SK-MEL-5 (cell line): ENCODE measurements at regions not wholly inside any gene's neighbourhood (a gene's known extent, or its start where the extent isn't known, plus 50 kb on each side); places are given as distances from the start of the nearest gene placed in this dataset.
A peak's percentile ranks its signal among the peaks of the same experiment; 100 is the strongest.

Source experiments
- DNase-seq: peaks from one replicate; pipeline ENCODE4 v3.0.0-alpha.2; 2016; ENCODE audit warnings: low read depth, low spot score
- in situ Hi-C: cut with HindIII; loops from 2 replicates; pipeline ENCODE4 v1.10.0; 2016; ENCODE audit warnings: low sequenced_read_pairs, high pct_unique_total_duplicates, low pct_unique_long_range_greater_than_20kb

DNA sequence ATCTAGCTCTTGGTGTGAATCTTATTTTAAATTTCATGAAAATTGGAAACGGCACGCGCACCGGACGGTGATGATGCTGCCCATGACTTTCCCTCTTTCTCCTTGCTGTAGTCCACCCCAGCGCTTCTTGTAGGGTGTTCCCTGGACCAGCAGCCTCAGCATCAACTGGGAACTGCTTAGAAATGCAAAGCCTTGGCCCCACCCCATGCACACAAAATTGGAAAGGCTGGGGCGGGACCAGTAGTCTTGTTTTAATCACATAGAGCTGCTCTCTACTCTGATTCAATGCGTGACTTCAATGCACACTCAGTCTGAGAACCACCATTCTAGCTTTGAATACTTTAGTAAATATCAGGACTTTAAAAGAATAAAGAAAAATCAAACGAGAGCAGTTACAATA, 427.1 kb downstream of the EFNB2 start:
- in situ Hi-C loops, result no loop called here

GRCh38 chr13:106107061-106107460, 428.4 kb downstream of the EFNB2 start:
- in situ Hi-C loops, result no loop called here
- DNase-seq, result no peak

More for the DNA sequence above, 427.1 kb downstream of the EFNB2 start:
- DNase-seq, result no peak

DNA sequence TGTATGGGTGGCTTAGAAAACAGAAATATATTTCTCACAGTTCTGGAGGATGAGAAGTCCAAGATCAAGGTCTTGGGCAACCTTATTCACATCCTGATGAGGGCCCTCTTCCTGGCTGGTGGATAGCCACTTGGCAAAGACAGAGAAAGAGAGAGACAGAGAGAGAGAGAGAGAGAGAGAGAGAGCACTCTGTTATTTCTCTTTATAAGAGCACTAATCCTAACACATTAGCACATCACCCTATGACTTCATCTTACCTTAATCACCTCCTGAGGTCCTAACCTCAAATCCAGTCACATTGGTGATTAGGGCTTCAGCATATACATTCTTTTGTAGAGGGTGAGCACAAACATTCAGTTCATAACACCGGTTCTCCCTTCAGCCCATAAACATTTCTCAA, 430.3 kb downstream of the EFNB2 start:
- in situ Hi-C loops, result no loop called here
- no peak for DNase-seq

DNA sequence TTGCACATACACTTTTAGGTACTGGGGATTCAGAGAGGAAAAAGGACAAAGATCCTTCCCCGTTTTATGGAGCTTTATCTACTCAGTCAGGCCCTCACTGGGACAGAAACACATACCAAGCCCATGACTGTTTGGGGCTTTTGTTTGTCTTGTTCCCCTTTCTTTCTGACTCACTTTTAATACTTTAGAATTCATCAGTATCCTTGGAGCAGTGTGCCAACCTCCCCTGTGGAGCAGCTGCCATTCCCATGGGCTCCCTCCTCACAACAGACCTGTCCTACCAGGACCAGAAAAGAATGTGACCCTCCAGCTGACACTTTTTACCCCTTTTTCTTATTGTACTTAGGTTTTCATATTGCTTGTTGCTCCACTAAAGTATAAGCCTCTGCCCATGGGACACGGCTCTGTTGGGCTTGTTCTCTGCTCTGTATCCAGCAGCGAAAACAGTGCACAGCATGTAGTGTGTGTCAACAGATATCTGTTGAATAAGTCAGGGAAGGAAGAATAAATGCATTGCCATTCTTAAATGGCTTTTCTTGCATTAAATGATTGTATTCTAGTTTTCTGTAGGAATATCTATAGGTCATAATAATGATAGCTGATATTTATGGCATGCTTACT, 431.1 kb downstream of the EFNB2 start:
- no peak for DNase-seq
- in situ Hi-C loops, result no loop called here

GRCh38 chr13:106103779-106104178, 431.7 kb downstream of the EFNB2 start:
- no peak for DNase-seq
- in situ Hi-C loops, result no loop called here

DNA sequence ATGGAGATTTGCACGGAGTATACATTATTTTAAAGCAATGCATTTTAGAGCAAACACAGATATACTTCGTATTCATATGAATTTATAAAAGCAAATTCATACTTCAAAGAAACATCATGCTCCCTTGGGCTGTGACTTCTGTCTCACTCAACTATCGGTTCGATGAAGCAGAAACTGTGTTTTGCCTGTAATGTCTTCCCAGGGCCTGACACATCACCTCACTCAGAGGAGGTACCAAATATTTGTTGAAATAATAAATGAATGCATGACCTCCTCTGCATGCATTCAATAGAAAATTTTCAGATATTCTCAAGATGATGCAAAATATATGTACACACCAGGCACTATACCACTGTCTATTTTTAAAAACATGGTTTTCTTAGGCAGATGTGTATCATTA, 432.7 kb downstream of the EFNB2 start:
- no peak for DNase-seq
- in situ Hi-C loops, result no loop called here

DNA sequence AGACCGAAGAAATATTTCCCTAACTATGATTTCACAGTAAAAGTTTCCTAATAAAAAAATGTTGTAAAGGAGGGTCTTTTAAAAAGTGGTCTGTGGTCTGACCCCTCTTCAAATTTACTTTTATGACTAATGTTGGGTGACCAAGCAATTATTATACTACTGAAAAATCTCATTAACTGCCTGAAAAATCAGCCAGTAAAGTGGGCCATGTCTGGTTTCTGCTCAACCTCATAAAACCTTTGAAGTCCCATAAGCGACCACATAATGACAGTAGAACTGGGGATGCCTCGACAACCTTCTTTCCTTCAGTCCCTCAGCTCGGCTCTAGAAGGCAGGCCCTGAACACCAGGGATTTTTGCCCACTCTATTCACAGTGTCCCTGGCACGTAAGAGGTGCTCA, 434.3 kb downstream of the EFNB2 start:
- in situ Hi-C loops, result no loop called here
- no peak for DNase-seq

DNA sequence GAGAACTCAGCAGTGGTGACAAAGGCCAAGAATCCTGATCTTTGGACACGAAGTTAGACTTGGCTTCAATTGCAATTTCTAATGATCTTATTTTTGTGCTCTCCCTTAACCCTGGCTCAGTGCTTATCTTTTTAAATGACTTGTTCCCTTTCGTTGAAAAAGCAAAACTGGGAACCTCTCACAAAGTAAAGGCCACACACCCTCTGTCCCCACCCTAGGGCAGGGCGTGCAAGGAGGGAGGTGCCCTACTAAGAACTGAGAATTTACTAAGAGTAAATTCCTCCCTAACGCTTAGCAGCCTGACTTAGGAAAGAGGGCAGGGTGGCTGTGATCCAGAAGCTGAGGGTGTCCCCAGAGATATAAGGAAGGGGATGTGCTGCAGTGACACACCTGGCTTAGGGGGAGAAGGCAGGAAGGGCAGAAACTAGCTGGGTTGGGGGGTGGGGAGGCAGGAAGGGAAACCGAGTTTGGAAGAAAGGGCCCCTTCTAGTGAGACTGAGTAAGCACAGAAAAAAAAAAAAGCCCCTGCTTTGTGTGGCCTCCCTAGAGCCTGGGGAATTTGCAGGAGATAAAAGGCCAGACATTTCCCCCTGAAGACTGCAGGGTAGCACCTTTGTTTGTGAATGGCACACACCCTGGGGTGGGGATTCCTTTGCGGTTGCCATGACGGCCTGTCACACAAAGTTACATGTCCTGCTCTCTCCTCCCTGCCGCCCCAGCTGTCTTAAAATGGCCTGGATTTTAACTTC, 435.1 kb downstream of the EFNB2 start:
- DNase-seq, result no peak
- in situ Hi-C loops, result no loop called here

DNA sequence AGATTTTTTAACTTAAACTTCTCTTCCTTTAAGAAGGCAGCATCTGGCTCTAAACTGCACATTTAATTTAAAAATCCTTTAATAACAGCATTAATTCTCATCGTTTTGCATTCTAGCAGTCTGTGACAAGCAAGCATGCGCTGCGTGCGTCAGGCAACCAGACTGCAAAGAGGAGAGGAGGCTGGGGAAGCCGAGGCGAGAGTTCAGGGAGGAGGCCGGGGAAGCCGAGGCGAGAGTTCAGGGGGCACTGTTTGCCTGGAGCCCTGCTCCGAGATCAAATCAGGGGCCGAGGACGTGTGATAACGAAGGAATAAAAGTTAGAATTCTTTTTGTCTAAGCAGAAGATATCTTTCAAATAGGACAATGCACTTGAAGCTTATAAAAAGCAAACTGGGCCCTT, 435.7 kb downstream of the EFNB2 start:
- DNase-seq, result no peak
- in situ Hi-C loops, result no loop called here

- in situ Hi-C loops, result no loop called here
Measured at GRCh38 chr13:106098778-106099177, 436.7 kb downstream of the EFNB2 start.

DNA sequence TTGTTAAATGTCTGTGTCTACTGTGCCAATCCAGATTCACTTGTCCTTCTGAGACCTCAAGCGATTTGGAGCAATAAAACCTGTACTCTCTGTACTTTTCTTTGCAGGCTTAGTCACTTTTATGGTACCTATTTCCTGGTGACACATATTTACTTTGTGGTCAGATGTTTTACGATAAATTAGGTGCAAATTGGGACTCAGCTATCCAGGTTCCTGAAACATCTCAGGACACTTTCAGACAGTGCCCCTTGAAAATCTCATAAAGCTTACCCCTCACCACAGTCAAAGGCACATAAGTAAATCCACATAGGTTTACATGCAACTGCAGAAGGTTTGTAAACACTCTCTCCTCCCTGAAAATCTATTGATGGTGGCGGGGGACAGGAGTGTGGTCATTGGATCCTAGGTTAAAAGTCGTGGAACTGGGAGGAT, 438.8 kb downstream of the EFNB2 start:
- DNase-seq, result no peak
- in situ Hi-C loops, result no loop called here

More at GRCh38 chr13:106098778-106099177, 436.7 kb downstream of the EFNB2 start:
- DNase-seq, result no peak

DNA sequence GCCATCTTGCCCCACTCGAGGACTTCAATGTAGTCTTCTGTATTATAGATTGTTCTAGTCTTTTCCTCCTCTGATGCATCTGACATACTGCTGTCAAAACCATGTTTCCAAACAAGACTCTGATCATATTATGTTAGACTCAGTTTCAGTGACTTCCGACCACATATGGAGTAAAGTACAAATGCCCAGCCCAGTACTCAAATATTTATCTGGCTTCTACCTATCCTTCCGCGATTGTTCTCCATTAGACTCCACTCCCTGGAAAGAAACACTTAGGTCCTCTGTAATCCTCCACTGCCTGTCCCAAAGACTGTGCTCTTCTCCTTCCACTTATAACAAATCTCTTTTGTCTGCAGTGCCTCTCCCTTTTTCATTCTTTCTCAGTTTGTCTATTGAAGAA, 439.5 kb downstream of the EFNB2 start:
- no peak for DNase-seq
- in situ Hi-C loops, result no loop called here

DNA sequence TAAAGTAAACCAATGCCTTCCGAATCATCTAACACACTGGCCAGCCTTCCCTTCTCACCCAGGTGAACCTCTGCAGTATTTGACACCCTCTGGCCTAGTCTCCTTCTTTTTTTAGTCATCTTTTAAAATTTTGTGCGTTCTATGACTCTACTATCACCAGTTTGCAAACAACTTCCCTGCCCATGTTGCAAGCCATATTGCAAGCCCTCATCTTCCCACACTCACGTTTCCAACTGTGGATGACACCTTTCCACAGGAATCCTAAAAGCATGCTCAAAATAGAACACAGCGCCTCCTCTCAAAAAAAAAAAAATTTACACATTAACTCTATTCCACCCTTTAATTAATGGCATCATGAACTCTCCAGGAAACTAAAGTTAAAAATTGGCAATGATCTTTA, 440.1 kb downstream of the EFNB2 start:
- in situ Hi-C loops, result no loop called here
- no peak for DNase-seq

DNA sequence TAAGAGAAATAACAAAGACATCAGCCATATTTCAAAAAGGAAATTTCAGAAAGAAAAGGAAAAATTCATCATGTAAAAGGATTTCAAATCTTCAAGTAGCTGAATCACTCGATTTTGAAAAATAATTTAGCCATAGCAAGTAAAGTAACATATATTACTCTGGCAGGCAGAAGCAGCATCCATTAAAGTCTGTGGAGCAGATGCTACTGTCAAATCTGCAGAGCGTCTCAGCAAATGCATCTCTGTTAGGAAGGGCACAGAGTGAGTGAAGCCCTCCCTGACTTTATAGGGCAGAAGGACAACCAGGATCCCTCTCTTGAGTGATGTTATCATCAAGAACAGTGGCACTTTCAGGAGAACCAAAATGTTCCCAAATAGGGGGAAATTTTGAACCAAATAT, 445.5 kb downstream of the EFNB2 start:
- in situ Hi-C loops, result no loop called here
- DNase-seq, result no peak

DNA sequence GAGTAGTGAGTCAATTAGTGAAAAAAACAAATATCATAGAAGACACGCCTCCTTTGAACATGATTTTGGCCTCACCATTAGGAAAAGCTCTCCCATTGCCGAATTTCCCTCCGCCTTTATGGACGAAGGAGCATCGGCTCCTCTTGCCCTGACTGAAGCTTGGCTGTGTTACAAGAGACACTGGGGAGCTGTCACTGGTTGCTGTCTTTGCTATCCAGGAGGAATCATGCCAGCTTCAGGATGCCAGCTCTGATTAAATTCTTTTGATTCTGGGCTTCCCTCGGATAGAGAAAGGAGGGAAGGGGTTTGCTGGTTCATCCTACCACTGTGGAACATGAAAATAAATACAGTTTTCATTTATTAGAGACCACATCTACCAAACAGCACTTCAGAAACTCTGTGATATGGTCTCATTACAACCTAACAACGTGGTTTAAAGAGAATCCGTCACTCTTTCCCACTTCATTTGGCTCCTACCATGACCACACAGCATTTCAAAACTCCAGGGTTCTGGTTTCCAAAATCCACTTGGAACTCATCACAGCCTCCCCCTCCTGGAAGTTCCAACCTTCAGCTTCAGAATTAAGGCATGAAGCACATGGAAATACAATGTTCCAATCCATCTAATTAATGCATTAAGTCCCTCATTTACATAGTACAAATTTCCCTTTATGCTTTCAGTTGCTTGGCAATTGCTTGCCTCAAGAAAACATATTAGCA, 446.0 kb downstream of the EFNB2 start:
- in situ Hi-C loops, result no loop called here
- no peak for DNase-seq

DNA sequence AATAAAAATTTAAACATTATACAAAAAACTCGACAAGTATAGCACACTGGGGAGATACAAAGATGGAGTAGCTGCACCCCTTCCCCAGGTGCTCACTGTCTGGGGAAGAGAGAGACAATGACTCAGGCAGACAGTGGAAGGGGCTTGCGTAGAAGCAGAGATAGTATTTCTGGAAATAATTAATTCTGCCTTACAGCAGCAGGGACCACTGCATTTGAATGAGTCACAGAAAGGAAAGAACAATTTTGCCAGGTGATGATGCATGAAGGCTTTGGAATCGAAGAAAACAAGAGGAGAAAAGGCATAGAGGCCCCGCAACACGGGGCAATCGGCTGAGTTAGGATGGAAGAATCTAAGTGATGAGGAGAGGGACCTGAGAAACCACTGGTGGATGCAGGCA, 447.4 kb downstream of the EFNB2 start:
- in situ Hi-C loops, result no loop called here
- DNase-seq, result no peak

- in situ Hi-C loops, result no loop called here
- no peak for DNase-seq
Measured at GRCh38 chr13:106087201-106087600, 448.3 kb downstream of the EFNB2 start.

- DNase-seq, result peak; percentile 53
Measured at GRCh38 chr13:106083620-106084350, 451.7 kb downstream of the EFNB2 start.

More at GRCh38 chr13:106083620-106084350, 451.7 kb downstream of the EFNB2 start:
- in situ Hi-C loops, result no loop called here
